OCI-LY1 (cell line): ENCODE measurements at regions not wholly inside any gene's neighbourhood (a gene's known extent, or its start where the extent isn't known, plus 50 kb on each side); places are given as distances from the start of the nearest gene placed in this dataset.

Experiments used
- H2AFZ ChIP-seq: fragments of 200-600 bp; sonication (generic), shearing (Covaris generic); 2 replicates; pipeline ENCODE4 v1.6.0; 2014; ENCODE audit warnings: antibody characterized with exemption, mild to moderate bottlenecking, low read length
- H3F3A ChIP-seq: fragments of 200-600 bp; sonication (generic), shearing (Covaris generic); 2 replicates; pipeline ENCODE4 v1.6.0; 2014; ENCODE audit warnings: mild to moderate bottlenecking, antibody characterized with exemption, low read length, moderate library complexity; ENCODE audit not compliant: insufficient read depth
- H3K27ac ChIP-seq: fragments of 200-600 bp; sonication (generic); 2 replicates; pipeline ENCODE4 v1.5.1; 2014; ENCODE audit warnings: low read length, mixed run types, mild to moderate bottlenecking, low read depth; ENCODE audit not compliant: poor library complexity, severe bottlenecking
- H3K27me3 ChIP-seq: fragments of 200-600 bp; sonication (generic); 2 replicates; pipeline ENCODE4 v1.6.0; 2014; ENCODE audit warnings: antibody characterized with exemption, mild to moderate bottlenecking, low read length, moderate library complexity; ENCODE audit not compliant: insufficient read depth
- H3K36me3 ChIP-seq: fragments of 200-600 bp; sonication (generic); 2 replicates; pipeline ENCODE4 v1.6.1; 2014; ENCODE audit warnings: mild to moderate bottlenecking, antibody characterized with exemption, low read length, moderate library complexity, mixed read lengths; ENCODE audit not compliant: insufficient read depth
- H3K4me1 ChIP-seq: fragments of 200-600 bp; sonication (generic); 2 replicates; pipeline ENCODE4 v1.5.1; 2014; ENCODE audit warnings: mild to moderate bottlenecking, low read length, moderate library complexity; ENCODE audit not compliant: insufficient read depth, severe bottlenecking
- H3K4me2 ChIP-seq: fragments of 200-600 bp; sonication (generic), shearing (Covaris generic); 2 replicates; pipeline ENCODE4 v1.6.1; 2014; ENCODE audit warnings: low read length
- H3K4me3 ChIP-seq: fragments of 200-600 bp; sonication (generic); 2 replicates; pipeline ENCODE4 v1.5.1; 2014; ENCODE audit warnings: low read length, low read depth, mild to moderate bottlenecking, mixed read lengths; ENCODE audit not compliant: poor library complexity, severe bottlenecking
- H3K79me2 ChIP-seq: fragments of 200-600 bp; shearing (Covaris generic); 2 replicates; pipeline ENCODE4 v1.6.1; 2016; ENCODE audit warnings: mixed run types, low read length, mixed read lengths; ENCODE audit not compliant: insufficient read depth
- H3K9ac ChIP-seq: fragments of 200-600 bp; sonication (generic), shearing (Covaris generic); 2 replicates; pipeline ENCODE4 v1.6.1; 2014; ENCODE audit warnings: mild to moderate bottlenecking, low read length, mixed read lengths
- H3K9me2 ChIP-seq: fragments of 200-600 bp; sonication (generic), shearing (Covaris generic); 2 replicates; pipeline ENCODE4 v1.6.1; 2014; ENCODE audit warnings: low read depth, mild to moderate bottlenecking, low read length, mixed read lengths
- H3K9me3 ChIP-seq: fragments of 200-600 bp; shearing (Covaris generic); 2 replicates; pipeline ENCODE4 v1.6.1; 2014; ENCODE audit warnings: low read length, mixed read lengths
- H4K20me1 ChIP-seq: fragments of 200-600 bp; sonication (generic), shearing (Covaris generic); 2 replicates; pipeline ENCODE4 v1.6.0; 2016; ENCODE audit warnings: mild to moderate bottlenecking, low read length; ENCODE audit not compliant: insufficient read depth
- EZH2 ChIP-seq: fragments of 200-600 bp; sonication (generic), shearing (Covaris generic); IDR thresholded peaks from 2 replicates; pipeline ENCODE4 v1.8.0; 2017; ENCODE audit warnings: borderline replicate concordance, mixed run types, mild to moderate bottlenecking, antibody characterized with exemption, low read length, moderate library complexity, mixed read lengths
- TF ChIP-seq, protein P1 (sequence below): fragments of 200-600 bp; sonication (generic), shearing (Covaris generic); IDR thresholded peaks from 2 replicates; pipeline ENCODE4 v1.5.1; 2017; ENCODE audit warnings: mild to moderate bottlenecking, antibody characterized with exemption, low read length, moderate library complexity, mixed read lengths

GRCh38 chr4:8761824-8762205 is 109.8 kb downstream of the HMX1 start:
- Histone ChIP-seq H3K9me2 (no peaks in the 10 kb centered on the region), H3K4me3 (no peak overlapping the region), H3K27ac (no peak overlapping the region), H3K4me2 (no peak overlapping the region), H3F3A (no peaks in the 10 kb centered on the region), H3K9ac (no peak overlapping the region), H4K20me1 (no peaks in the 10 kb centered on the region), H3K27me3 (no peaks in the 10 kb centered on the region), H3K79me2 (no peaks in the 10 kb centered on the region), H3K9me3 (no peaks in the 10 kb centered on the region), H2AFZ (no peak overlapping the region), H3K36me3 (no peaks in the 10 kb centered on the region), H3K4me1 (no peaks in the 10 kb centered on the region)
- TF ChIP-seq, protein P1, sequence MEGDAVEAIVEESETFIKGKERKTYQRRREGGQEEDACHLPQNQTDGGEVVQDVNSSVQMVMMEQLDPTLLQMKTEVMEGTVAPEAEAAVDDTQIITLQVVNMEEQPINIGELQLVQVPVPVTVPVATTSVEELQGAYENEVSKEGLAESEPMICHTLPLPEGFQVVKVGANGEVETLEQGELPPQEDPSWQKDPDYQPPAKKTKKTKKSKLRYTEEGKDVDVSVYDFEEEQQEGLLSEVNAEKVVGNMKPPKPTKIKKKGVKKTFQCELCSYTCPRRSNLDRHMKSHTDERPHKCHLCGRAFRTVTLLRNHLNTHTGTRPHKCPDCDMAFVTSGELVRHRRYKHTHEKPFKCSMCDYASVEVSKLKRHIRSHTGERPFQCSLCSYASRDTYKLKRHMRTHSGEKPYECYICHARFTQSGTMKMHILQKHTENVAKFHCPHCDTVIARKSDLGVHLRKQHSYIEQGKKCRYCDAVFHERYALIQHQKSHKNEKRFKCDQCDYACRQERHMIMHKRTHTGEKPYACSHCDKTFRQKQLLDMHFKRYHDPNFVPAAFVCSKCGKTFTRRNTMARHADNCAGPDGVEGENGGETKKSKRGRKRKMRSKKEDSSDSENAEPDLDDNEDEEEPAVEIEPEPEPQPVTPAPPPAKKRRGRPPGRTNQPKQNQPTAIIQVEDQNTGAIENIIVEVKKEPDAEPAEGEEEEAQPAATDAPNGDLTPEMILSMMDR: no peak
- no peak for TF ChIP-seq EZH2

DNA sequence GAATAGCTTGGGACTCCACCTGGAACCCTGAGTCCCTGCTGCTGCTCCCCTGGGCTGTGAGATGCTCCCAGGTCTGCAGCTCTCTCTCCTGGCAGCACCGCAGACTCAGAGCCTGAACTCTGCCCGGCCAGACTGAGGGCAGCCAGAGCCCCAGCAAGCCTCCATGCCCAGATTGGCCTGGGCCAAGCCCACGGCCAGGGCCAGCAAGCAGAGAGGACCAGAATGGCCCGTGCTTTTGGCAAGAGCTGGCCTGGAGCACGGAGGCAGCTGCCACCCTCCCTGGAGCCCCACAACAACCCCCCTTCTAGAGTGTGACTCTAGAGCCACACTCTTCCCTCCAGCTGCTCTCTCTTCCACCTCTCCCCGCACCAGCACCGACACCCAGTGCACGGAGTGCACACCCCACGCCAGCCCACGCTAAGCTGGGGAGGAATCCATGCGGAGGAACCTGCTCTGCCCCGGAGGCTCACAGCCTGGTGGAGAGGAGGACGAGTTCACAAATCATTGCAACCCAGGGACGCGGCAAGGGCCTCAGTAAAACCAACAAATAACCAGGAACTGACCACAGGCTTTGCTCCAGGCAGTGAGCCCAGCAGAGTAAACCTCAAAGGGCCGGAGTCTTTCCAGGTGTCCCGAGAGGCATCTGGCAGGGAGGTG is 110.3 kb downstream of the HMX1 start:
- TF ChIP-seq, protein P1: no peak
- no peak for TF ChIP-seq EZH2
- H3K4me1 ChIP-seq: no peaks in the 10 kb centered on the region
- H3K36me3 ChIP-seq: no peaks in the 10 kb centered on the region
- H3K27ac ChIP-seq: no peak overlapping the region
- no peaks in the 10 kb centered on the region for H3K79me2 ChIP-seq
- no peaks in the 10 kb centered on the region for H3K9me2 ChIP-seq
- H3K9me3 ChIP-seq: no peaks in the 10 kb centered on the region
- H2AFZ ChIP-seq: no peak overlapping the region
- H3K4me3 ChIP-seq: no peak overlapping the region
- no peaks in the 10 kb centered on the region for H4K20me1 ChIP-seq
- H3K9ac ChIP-seq: no peak overlapping the region
- no peaks in the 10 kb centered on the region for H3F3A ChIP-seq
- no peaks in the 10 kb centered on the region for H3K27me3 ChIP-seq
- no peak overlapping the region for H3K4me2 ChIP-seq

DNA sequence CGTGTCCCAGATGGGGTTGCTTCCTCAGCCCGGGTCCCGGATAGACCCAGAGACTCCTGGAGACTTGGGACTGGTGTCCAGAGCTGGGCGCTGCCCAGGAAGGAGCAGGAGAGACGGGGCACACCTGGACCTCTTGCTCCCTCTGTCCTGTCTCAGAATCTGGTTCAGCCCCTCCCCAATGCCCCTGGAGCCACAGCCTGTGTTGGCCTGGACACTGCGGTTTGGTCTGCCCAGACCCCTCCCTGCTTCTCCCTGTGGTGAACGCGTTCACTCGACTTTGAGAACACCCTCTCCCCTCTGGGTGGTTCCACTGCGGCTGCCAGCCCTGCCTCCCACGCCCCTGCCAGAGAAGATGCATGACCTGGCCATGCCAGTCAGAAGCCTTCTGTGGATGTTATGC is 111.1 kb downstream of the HMX1 start:
- Histone ChIP-seq H3K9ac (no peak overlapping the region), H3K4me1 (no peaks in the 10 kb centered on the region), H3K4me3 (no peak overlapping the region), H3K9me3 (no peaks in the 10 kb centered on the region), H3K27ac (no peak overlapping the region), H3F3A (no peaks in the 10 kb centered on the region), H3K9me2 (no peaks in the 10 kb centered on the region), H4K20me1 (no peaks in the 10 kb centered on the region), H2AFZ (no peak overlapping the region), H3K79me2 (no peaks in the 10 kb centered on the region), H3K27me3 (no peaks in the 10 kb centered on the region), H3K36me3 (no peaks in the 10 kb centered on the region), H3K4me2 (no peak overlapping the region)
- TF ChIP-seq, protein P1: no peak
- no peak for TF ChIP-seq EZH2
